ENCODE measurements at regions not wholly inside any gene's neighbourhood (a gene's known extent, or its start where the extent isn't known, plus 50 kb on each side); places are given as distances from the start of the nearest gene placed in this dataset.

DNA sequence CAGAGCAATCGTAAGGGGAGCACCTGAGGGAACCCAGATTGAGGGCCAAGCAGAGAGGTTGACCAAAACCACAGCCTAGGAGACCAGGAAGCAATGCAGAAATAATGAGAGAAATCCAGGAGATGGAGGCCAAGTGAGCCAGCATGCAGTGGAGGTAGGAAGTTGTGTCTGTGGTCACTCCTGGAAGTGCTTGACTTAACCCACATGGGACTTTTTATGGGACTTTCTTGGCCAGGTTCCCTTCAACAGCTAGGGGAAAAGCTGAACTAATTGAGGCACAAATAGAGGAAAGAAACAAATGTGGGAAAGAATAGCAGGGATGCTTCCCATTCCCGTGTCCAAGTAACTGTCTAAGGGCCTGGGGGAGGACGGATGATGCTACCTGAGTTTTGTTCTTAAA, 293.2 kb upstream of the CLINT1 start:
- DNase-seq = no peak

DNA sequence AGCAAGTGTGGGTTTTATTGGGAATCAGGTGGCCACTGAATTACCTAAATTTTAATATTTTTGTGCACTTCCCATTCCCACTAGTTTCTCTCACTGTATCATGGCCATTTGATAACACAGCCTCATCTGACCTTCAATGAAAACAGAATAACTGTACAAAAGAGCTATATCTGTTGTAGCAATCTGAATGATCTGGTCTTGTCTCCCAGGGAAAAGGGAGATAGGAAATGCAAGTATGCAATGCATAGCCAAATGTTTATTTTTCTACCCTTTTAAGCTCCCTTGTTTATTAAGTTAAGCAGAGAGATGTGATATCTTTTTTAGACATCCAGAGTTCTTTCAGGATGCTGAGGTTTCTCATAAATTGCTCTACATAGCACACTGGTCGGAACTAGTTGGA, 288.3 kb upstream of the CLINT1 start:
- DNase-seq = no peak

DNA sequence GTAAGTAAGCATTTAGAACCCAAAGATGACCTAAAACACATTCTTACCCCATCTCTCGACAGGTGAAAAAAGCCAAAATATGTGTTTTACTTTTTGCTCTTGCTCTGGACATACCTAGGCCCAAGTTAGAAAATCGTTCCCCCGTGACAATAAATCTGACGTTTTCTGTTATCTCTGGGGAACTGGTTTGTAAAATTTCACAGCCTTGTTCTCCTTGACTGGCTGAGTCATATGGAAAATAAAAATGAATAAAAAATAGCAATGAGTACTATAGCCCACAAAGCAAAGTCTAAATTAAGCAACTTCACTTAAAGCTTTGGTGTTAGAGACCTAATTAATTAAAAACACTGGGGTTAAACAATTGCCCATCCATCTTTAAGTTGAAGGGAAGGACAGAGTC, 286.9 kb upstream of the CLINT1 start:
- DNase-seq = no peak

DNA sequence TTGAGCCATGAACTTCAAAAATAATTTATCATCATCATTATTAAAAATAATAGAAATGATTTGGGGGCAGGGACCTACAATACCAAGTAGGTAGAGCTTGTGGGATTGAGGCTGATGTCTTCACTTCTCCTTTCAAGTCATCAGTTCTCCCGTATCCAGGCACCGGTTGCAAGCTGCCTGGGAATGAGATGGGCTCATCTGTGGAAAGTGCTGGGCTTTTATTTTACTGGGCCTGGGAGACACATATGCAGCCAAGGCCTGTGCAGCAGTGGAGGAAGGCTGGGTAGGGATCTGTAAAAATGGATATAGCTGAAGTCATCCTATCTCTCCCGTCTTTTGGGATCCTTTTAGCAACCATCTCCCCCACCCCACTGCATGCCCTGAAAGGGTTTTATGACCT, 284.1 kb upstream of the CLINT1 start:
- DNase-seq = no peak

DNA sequence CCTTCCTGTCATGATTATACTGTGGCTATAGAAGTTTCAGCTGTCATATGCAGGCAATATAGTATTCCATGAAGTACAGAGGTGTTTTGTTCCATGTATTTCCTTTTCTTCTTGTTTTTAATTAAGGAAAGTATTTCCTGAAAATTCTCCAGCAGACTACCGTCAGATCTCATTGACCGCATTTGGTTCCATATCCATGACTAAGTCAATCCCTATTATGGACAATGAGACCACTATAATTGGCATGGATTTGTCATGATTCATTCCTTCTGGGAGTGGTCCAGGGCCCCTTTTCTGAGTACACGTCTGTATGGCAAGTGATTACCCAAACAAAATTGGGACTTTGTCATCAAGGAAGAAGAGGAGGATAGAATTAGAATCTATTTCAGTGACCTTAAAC, 283.2 kb upstream of the CLINT1 start:
- no peak for DNase-seq

DNA sequence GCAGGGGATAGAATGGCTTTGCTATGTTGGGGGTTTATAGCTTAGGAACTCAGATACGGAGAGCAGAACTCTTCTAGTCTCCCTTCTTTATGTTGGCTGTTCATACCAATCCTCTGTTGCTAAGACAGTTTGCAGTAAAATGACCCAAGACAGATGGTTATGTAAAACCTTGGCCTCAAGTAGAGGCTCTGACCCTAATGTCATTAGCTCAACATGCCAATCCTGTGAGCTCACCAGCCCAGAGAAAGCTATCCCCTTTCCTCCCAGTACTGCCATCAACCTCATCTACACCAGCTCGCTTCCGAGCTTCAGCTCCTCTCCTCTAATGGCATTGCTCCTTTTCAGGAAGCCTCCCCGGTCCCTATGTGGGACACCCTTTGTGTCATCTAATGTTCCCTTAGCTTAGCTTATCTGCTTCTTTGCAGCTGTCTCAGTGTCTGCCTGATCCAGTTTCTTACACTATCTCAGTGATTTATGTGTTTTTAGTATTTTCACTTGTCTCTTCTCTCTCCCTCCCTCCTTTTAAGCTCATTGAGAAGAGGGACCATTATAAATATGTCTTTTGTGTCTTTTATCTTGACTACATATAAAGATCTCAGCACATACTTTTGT, 281.3 kb upstream of the CLINT1 start:
- DNase-seq = no peak

DNA sequence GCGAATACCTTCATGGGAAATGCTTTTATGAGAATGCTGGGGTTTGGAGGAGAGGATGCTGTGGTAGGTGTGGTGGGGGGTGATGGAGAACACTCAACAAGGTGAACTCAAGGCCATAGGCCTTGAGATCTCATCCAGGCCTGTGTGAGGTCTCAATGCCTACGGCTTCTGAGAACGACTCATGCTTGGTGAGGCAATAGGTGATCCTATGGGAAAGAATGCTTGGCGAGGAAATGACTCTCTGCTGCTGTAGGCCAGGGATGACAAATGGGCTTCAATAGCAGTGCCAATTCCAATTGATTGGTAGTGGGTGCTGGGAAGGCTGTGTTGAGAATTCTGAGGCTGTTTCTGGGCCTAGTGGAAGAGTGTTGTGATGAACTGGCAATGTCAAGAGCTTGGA, 280.2 kb upstream of the CLINT1 start:
- DNase-seq = no peak

DNA sequence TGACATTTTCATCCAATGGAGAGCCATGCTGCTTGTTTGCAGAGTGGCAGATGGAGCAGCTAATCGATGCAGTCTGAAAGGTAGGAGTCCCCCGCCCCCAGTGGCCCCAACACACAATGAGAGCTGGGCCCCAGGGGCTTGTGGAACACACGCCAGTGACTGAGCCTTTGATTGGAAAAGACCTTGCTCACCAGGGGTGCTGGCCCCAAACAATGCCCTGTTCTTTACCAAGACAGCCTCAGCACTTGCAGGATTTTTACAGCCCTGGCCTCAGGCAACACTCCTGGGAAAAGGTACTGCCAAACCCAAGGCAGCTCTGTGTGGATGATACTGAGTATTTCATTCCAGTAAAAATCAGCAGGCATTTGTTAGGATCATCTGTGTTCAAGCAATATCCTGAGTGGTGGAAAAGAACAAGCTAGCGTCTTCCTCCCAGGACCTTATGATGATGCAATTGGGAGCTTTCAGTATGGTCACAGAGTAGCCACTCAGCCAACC, 276.8 kb upstream of the CLINT1 start:
- no peak for DNase-seq

DNA sequence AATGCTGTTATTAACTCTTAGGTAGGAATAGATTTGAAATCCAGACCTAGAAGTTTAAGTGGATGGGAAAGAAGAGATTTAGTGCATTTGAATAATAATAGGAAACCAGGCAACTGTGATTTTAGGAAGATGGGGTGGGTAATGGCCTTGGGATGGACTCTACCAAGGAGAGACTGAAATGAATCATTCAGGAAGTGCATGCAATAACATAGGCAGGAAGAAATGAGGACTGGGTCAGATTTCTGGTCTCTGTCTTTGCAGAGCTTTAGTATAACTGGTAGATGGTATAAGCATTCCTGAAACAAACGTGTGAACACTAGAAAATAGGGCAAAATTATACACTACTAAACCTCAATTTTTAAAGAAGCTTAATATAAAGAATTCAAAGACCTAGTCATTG, 274.4 kb upstream of the CLINT1 start:
- no peak for DNase-seq

DNA sequence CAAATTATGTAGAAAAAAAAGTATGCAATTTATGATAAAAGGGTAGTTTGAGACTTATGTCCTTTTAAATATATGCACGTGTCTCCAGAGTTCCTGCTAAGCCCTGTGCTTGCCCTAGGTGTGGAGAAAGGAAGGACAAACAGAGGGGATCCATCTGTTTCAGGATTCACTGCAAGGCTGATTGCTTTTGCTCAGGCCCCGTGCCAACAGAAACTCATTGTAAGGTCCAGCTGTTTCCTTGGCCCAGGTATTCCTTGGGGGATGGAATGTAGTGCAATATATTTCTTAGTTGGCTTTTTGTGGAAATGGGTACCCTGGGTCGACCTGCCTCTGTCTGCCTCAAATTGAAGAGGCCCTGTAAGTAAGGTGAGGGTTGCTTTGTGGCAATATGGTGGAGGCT, 268.6 kb upstream of the CLINT1 start:
- no peak for DNase-seq

DNA sequence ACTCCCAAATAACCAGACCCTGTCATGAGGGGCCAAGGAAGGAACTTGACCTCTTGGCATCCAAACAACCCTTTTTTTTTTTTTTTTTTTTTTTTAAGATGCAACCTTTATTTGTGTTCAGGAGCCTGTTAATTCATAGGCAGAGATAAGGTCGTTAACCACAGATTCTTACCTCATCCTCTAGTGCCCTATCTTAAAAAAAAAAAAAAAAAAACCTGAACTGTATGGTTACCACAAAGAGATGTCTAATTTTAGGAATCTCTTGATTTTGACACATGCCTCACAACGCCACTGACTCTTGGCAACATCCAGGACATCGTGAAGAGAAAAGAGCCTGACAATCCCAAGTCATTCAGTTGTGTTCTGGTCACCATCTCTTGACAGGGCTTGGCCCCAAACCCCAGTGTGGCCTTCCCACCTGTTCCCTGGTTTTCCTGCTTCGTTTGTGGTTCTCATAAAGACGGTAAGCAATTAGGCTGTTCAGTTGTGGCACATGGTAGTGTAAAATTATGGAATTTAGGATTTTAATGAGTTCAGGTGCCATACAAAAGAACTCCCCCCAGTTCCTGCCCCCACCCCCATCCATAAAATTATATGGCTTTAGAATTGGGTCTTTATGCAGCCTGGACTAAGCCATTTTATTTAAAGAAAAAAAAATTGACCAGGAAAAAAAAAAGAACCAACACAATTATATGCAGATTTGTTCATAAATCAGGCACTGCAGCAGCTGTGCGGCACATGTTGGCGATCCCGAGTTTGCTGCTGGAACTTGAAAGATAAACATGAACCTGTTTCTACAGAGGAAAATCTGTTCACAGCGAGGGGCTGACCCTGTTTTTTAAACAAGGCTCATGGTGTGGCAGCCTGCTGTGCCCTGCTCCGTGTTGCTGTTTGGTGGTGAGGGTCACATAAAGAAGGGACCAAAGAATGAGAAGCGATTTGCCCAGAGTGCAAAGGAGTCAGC, 267.8 kb upstream of the CLINT1 start:
- no peak for DNase-seq

DNA sequence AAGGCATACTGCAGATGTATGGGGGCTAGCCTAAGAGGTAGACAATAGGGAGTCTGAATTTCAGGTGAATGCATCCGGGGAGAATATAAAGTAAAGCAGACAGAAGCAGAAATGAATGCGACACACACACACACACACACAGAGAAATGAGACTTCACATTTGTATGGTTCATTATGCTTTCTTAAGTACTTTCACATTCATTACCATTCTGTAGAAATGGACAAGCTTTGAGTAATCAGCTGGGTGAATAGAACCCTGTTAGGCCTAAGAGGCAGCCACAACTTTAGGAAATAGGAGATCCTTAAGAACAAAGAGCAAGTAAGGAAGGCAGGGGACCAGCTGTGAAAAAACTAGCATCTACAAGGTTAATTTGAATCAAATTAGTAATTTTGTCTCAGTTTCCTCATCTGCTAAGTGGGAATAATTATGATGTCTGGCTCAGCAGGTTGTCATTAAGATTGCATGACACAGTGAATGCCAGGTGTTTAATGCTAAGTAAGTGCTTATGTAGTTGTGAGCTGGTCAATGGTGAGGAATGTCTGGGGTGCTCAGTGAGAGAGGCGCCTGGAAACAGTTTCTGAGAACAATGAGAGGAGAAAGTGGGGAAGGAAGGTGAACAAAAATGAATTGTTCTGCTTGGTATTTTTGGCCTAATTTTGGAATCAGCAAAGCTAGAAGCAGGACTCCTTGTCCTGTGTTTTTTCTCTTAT, 265.8 kb upstream of the CLINT1 start:
- no peak for DNase-seq

DNA sequence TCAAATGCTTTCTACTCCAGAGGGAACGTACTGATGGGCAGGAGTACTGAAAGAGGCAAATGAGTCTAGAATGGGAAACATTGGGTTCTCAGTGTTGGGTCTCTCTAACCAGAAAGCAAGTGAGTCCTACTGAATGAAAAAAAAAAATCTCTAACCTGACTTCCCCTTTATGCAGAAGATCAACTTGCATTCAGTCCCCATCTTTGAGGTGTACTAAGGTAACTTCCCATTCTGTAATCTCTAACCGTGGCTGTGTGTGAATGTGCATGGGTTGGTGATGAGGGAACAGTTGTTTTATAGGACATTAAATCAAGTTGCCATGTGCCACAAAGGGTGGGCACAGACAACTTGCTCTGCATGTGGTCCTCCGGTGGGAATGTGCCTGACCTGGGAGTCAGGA, 264.6 kb upstream of the CLINT1 start:
- no peak for DNase-seq

DNA sequence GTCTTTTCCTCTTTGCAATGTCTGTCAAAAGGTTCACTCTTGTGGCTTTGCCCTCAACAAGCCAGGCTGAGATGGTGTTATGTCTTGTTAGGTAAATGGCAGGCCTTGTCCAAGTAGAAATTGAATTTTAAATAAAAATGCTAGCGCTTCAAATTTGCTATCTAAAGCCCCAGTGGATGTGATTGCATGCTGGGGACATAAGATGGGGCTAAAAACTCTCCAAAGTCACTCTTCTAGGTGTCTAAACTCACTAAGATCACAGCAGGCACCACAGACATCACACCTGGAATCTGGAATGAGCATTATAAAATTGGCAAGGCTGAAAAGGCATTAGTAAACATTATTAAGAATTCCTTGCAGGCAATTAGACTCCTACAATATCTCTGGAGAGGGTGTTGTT, 262.7 kb upstream of the CLINT1 start:
- no peak for DNase-seq

DNA sequence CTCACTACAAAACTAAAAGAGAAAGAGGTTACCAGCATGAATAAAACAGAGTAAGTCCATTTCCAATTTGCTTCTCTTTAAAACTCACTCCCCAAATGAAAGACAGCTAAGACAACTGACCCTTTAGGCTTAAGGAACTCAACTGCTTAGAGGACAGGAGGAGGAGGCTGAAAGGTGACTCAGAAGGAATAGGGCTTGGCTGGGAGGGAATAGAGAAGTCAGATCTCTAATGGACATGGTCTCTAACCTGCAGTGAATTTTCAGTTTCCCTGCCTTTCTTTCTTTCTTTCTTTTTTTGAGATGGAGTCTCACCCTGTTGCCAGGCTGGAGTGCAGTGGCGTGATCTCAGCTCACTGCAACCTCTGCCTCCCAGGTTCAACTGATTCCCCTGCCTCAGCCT, 261.8 kb upstream of the CLINT1 start:
- no peak for DNase-seq

DNA sequence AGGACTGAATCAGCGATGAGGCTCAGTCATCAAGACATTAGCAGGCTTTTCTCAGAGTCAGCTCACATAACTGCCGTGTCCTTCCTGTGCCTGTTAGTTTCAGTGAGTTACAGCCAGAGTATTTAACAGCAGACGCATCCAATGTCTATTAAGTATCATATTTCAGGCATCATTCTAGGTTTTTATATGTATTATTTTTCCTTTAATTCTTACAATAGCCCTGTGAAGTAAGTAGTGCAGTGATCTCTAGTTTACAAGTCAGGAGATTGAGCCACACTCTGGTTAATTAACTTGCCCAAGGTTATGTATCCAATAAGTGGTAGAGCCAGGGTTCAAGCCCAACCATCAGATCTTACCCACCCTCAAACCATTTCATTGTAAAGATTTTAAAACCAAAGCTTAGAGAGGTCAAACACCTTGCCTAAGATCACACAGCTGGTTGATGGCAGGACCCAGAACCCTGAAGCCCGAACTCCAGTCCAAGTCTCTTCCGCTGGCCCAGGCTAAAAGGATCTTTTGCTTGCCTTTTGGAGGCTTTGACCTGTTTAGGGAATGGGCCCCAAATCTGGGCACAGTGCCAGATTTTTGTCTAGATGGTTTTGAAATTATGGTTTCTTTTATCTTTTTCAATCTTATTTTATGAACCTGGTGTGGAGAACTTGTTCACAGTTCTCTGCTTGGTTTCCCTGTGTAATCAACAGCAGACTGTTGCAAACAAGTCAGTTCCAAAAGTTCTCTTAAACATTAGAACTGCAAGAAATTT, 261.2 kb upstream of the CLINT1 start:
- no peak for DNase-seq

DNA sequence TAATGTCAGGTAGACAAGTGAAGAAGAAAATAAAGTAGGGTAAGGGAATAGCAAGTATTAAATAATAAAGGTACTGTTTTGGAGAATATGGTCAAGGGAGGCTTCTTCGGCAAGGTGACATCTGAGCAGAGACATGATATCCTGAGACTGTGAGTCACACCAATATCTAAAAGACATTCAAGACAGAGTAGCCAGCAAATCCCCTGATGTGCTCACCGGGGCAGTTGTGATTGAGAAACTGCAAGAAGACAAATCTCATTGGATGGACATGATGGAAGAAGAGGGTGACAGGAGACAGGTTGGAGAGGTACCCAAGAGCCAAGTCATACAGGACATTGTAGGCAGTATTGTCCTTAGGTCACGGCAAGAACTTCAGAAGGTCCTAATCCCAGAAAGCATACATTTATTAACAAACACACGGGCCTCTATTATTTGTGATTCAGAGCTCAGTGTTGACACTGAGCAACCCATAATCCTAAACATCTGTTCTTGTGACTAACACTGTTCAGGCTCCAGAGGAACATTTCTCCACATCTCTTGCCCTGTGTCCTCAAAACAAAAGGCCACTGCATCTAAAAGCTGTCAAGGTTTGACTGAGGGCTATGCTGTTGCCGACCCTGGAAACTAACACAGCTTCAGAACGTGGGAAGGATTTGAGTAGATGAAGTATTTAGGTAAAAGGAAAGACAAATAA, 258.7 kb upstream of the CLINT1 start:
- no peak for DNase-seq

DNA sequence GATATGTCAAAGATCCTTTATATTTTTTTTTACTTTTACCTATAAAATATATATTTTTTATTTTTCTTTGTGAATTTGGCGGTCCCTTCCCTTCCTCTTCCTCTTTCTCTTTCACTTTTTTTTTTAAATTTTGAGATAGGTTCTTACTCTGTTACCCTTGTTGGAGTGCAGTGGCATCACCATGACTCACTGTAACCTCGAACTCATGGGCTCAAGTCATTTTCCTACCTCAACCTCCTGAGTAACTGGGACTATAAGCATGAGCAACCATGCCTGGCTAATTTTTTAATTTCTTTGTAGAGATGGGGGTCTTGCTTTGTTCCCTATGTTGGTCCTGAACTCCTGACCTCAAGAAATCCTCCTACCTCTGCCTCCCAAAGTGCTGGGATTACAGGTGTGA, 258.0 kb upstream of the CLINT1 start:
- DNase-seq = peak; percentile 8

DNA sequence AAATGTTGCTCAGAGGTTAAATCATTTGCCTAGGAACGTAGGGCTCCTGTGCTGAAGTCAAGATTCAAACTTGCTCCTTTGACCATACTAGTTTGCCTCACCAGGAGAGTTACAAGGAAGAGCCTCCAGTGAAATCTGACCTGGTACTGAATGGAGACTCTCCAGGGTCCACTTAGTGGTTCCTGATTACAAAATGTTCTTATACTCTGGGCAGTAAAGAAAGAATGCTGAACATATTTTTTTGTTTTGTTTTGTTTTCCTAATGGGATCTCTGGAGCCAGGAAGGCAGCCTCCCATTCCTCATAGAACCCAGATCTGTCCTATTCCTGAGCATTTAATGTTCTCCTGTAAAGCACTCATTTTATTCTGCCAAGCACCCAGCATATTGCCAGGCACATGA, 256.5 kb upstream of the CLINT1 start:
- DNase-seq = no peak

DNA sequence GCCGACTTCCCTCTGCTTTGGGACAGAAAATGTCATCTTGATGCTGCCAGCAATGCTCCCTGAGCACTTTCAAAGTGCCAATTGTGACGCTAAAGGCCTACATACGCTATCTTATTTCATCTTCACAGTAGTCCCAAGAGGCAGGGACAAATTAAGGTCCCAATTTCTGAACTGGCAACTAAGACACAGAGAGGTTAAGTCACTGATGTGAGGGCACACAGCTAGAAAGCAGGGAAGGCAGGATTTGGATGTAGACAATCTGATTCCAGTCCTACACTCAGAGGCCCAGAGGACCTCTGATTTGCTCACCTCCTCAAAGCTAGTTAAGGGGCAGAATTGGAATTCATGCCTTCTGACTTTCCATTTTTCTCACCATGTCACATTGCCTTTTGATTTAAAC, 249.2 kb upstream of the CLINT1 start:
- DNase-seq = no peak

DNA sequence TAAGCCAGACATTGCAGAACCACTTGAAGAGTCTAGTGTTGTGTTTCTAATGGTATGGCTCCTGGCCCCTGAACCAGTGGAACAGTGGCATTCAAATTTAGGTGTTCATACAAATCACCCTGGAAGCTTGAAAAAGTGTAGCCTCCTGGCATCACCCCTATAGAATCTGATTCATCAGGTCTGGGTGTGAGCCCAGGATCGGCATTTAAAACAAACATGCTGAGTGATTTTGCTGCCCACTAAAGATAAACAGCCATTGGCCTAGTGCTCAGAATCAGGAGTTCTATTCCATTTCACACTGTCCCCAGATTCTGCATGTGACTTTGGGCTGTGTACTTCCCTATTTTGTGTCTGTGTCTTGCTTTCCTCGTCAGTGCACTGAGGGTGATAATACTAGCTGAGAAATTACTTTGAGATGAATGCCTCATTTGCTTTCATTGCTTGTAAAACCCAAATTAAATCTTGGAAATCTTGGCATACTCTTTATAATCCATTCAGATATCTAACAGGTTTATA, 241.5 kb upstream of the CLINT1 start:
- no peak for DNase-seq

DNA sequence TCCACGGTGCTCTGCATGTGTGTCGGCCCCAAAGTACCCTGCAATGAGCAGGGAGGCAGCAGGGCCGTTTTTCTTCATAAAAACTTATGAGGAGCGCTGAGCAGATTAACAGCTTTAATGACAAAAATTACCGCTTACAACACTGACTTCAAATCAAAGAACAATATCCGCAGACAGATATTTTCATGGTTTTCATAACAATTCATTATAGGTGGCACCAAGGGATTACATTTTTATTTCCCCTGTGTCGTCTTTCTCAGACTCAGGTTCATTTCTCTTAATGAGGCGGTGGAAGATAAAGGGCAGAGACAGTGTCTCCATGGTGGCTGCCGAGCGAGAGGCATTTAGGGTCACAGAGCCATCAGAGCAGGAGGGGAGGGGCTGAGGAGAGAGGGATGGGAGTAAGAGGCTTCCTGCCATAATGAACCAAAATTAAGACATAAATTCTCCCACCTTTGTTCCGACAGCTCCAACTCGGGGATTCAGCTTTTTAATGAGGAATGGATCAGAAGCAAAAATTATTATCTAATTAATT, 240.7 kb upstream of the CLINT1 start:
- DNase-seq = no peak
